DND-41 (cell line): ENCODE measurements at regions not wholly inside any gene's neighbourhood (a gene's known extent, or its start where the extent isn't known, plus 50 kb on each side); places are given as distances from the start of the nearest gene placed in this dataset.

Source experiments
- ATAC-seq: fragments of 200-7000 bp; cut with Tn5 transposase; 3 replicates; pipeline ENCODE4 v1.9.1; 2021; ENCODE audit warnings: low read depth; ENCODE audit not compliant: insufficient read depth
- DNase-seq: peaks from one replicate; pipeline ENCODE4 v3.0.0-alpha.2; 2020
- H2AFZ ChIP-seq: 2 replicates; pipeline ENCODE4 v1.6.0; 2012; ENCODE audit warnings: low read depth, low read length
- H3K27ac ChIP-seq: 2 replicates; pipeline ENCODE4 v1.5.1; 2012; ENCODE audit warnings: low read length, inconsistent platforms
- H3K27me3 ChIP-seq: fragments of 200-600 bp; sonication (generic); 2 replicates; pipeline ENCODE4 v1.6.0; 2012; ENCODE audit warnings: low read length, mild to moderate bottlenecking, inconsistent platforms; ENCODE audit not compliant: insufficient read depth, poor library complexity
- H3K36me3 ChIP-seq: 2 replicates; pipeline ENCODE4 v1.5.1; 2012; ENCODE audit warnings: low read length, inconsistent platforms; ENCODE audit not compliant: insufficient read depth
- H3K4me1 ChIP-seq: 2 replicates; pipeline ENCODE4 v1.5.1; 2012; ENCODE audit warnings: mild to moderate bottlenecking, low read length; ENCODE audit not compliant: insufficient read depth
- H3K4me2 ChIP-seq: 2 replicates; pipeline ENCODE4 v1.6.0; 2012; ENCODE audit warnings: mild to moderate bottlenecking, moderate library complexity, low read length, inconsistent platforms; ENCODE audit not compliant: insufficient read depth
- H3K4me3 ChIP-seq, 2 experiments: fragments of 200-600 bp in 1 of 2; shearing (Covaris generic) in 1 of 2; 2 replicates each; pipeline ENCODE4 v1.5.1; 2012 to 2016; ENCODE audit warnings: inconsistent platforms in 2 of 2, low read length in 2 of 2, mild to moderate bottlenecking in 2 of 2, low read depth in 1 of 2, moderate library complexity in 1 of 2
- H3K79me2 ChIP-seq: 2 replicates; pipeline ENCODE4 v1.6.0; 2012; ENCODE audit warnings: low read length, inconsistent platforms; ENCODE audit not compliant: insufficient read depth
- H3K9ac ChIP-seq: 2 replicates; pipeline ENCODE4 v1.6.0; 2012; ENCODE audit warnings: low read depth, mild to moderate bottlenecking, inconsistent platforms, low read length, moderate library complexity
- H3K9me3 ChIP-seq: 2 replicates; pipeline ENCODE4 v1.5.1; 2012; ENCODE audit warnings: low read length, moderate library complexity, mild to moderate bottlenecking, inconsistent platforms; ENCODE audit not compliant: insufficient read depth, severe bottlenecking
- H4K20me1 ChIP-seq: 2 replicates; pipeline ENCODE4 v1.6.0; 2012; ENCODE audit warnings: low read length; ENCODE audit not compliant: insufficient read depth
- CTCF ChIP-seq: IDR thresholded peaks from 2 replicates; pipeline ENCODE4 v1.5.1; 2012; ENCODE audit warnings: borderline replicate concordance, low read length, moderate library complexity, mild to moderate bottlenecking; ENCODE audit not compliant: poor library complexity, severe bottlenecking; ENCODE audit errors: extremely low read depth
- EZH2 ChIP-seq: IDR thresholded peaks from 3 replicates; pipeline ENCODE4 v1.6.1; 2012; ENCODE audit warnings: borderline replicate concordance, low read depth, mild to moderate bottlenecking, moderate library complexity, low read length, inconsistent platforms; ENCODE audit not compliant: severe bottlenecking

GRCh38 chr6:145026267-145026679 is 709.0 kb downstream of the EPM2A start:
- Histone ChIP-seq H2AFZ (no peak overlapping the region), H3K9me3 (no peaks in the 10 kb centered on the region), H3K4me1 (0 out of 2 replicates have a peak, but pooled peaks cover 3% of the 10 kb centered on the region), H3K27me3 (peaks cover 15% of the 10 kb centered on the region), H3K4me2 (no peak overlapping the region), H3K27ac (no peak overlapping the region), H3K79me2 (no peaks in the 10 kb centered on the region), H3K4me3 (no peak overlapping the region), H3K36me3 (no peaks in the 10 kb centered on the region), H4K20me1 (no peaks in the 10 kb centered on the region), H3K9ac (no peak overlapping the region)
- TF ChIP-seq CTCF (no peak), EZH2 (no peak)
- no peak for DNase-seq
- no peak for ATAC-seq

GRCh38 chr6:145028144-145028818 is 707.0 kb downstream of the EPM2A start:
- DNase-seq, result peak; percentile 17
- H2AFZ ChIP-seq, result no peak overlapping the region; the same call in 1 of the 2 replicates

DNA sequence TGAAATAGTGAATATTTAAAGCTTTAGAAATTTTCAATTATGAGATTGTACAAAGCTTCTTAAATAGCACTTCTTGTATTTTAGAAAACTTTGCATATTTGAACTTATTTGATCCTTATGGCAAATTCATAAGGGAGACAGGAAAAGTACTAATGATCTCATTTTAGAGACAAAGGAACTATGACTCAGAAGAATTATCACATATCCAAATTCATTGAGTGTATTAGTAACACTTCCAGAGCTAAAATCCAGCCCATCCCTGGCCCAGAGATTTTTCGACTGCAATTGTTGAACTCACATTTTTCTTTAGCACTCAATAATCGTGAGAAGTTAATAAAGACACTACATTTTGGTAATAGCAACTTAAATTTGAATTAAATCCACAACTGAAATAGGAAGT is 704.3 kb downstream of the EPM2A start:
- Histone ChIP-seq H2AFZ (no peak overlapping the region), H3K4me2 (no peak overlapping the region), H4K20me1 (no peaks in the 10 kb centered on the region), H3K79me2 (no peaks in the 10 kb centered on the region), H3K36me3 (no peaks in the 10 kb centered on the region), H3K27me3 (peaks cover 15% of the 10 kb centered on the region), H3K9me3 (no peaks in the 10 kb centered on the region), H3K4me3 (no peak overlapping the region), H3K4me1 (0 out of 2 replicates have a peak, but pooled peaks cover 3% of the 10 kb centered on the region), H3K9ac (no peak overlapping the region), H3K27ac (no peak overlapping the region)
- DNase-seq (no peak), ATAC-seq (no peak)
- TF ChIP-seq CTCF (no peak), EZH2 (no peak)

More at GRCh38 chr6:145028144-145028818, 707.0 kb downstream of the EPM2A start:
- peak; percentile 73 for TF ChIP-seq CTCF
- TF ChIP-seq EZH2, result no peak
- Histone ChIP-seq H3K36me3 (no peaks in the 10 kb centered on the region), H3K27me3 (peaks cover 15% of the 10 kb centered on the region), H3K27ac (no peak overlapping the region), H3K9ac (no peak overlapping the region), H3K4me2 (no peak overlapping the region), H4K20me1 (no peaks in the 10 kb centered on the region), H3K4me1 (0 out of 2 replicates have a peak, but pooled peaks cover 3% of the 10 kb centered on the region), H3K9me3 (no peaks in the 10 kb centered on the region), H3K79me2 (no peaks in the 10 kb centered on the region), H3K4me3 (no peak overlapping the region)
- peak; percentile 88 for ATAC-seq
